Astrocyte (in vitro differentiated cells and primary cell): ENCODE measurements at regions not wholly inside any gene's neighbourhood (a gene's known extent, or its start where the extent isn't known, plus 50 kb on each side); places are given as distances from the start of the nearest gene placed in this dataset.

Experiments
- CTCF ChIP-seq: IDR thresholded peaks from 2 replicates; pipeline ENCODE4 v1.5.1; 2011; ENCODE audit warnings: low read depth, mild to moderate bottlenecking, inconsistent platforms, low read length, moderate library complexity; ENCODE audit not compliant: insufficient read depth
- EZH2 ChIP-seq: IDR thresholded peaks from 2 replicates; pipeline ENCODE4 v1.6.1; 2012; ENCODE audit warnings: mild to moderate bottlenecking, low read length, inconsistent platforms; ENCODE audit not compliant: insufficient read depth

GRCh38 chr12:115623764-115624334 is 653.6 kb downstream of the MED13L start:
- TF ChIP-seq CTCF (no peak), EZH2 (no peak)
